GM23338 (cell line): ENCODE measurements at regions not wholly inside any gene's neighbourhood (a gene's known extent, or its start where the extent isn't known, plus 50 kb on each side); places are given as distances from the start of the nearest gene placed in this dataset.

Experiments
- CREB1 ChIP-seq: fragments of 250-450 bp; sonication (Bioruptor Pico); IDR thresholded peaks from 2 replicates; pipeline ENCODE4 v1.5.0; 2020; ENCODE audit warnings: low read depth, mild to moderate bottlenecking, moderate library complexity
- EZH2 ChIP-seq: fragments of 200-600 bp; sonication (generic); IDR thresholded peaks from one replicate; pipeline ENCODE4 v1.8.0; 2017; ENCODE audit warnings: antibody characterized with exemption, mild to moderate bottlenecking, low read depth; ENCODE audit not compliant: unreplicated experiment
- JUNB ChIP-seq: IDR thresholded peaks from one replicate; pipeline ENCODE4 v1.6.1; 2016; ENCODE audit warnings: antibody characterized with exemption; ENCODE audit not compliant: unreplicated experiment
- POLR2AphosphoS5 ChIP-seq: IDR thresholded peaks from 2 replicates; pipeline ENCODE4 v1.6.1; 2016; ENCODE audit warnings: antibody characterized with exemption, low read depth
- TF ChIP-seq, protein P1 (sequence below), 2 experiments: fragments of 200-600 bp in 1 of 2; sonication (generic) in 1 of 2; conservative IDR thresholded peaks; 2 replicates each; pipeline versions ENCODE4 v1.5.1 to v1.6.1; 2016 to 2017; ENCODE audit warnings: antibody characterized with exemption in 2 of 2, low read depth in 2 of 2, mild to moderate bottlenecking in 2 of 2, moderate library complexity in 1 of 2
- TF ChIP-seq, protein P2 (sequence below): fragments of 250-450 bp; sonication (Bioruptor Pico); IDR thresholded peaks from 2 replicates; pipeline ENCODE4 v1.5.0; 2020; ENCODE audit warnings: mild to moderate bottlenecking, moderate library complexity
- TF ChIP-seq, protein P3 (sequence below): IDR thresholded peaks from 2 replicates; pipeline ENCODE4 v1.6.1; 2016; ENCODE audit warnings: antibody characterized with exemption

DNA sequence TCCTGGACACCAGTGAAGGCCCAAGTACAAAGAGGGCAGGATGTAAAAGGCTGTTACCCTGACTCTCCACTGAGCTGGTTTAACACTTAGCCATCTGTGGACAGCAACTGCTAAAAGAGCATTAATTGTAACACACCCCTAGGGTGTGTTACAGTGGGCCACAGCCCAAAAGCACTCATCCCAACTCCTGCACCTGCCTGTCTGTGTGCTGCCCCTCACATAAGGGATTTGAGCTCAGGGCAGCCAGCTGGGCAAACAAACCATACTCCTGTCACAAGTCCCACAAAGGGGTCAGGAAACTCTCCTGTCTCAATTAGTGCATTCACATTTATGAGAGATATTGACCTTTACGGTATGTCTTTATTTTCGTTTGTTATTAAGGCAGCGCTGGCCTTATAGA, 833.1 kb upstream of the NXPH2 start:
- TF ChIP-seq, protein P1, sequence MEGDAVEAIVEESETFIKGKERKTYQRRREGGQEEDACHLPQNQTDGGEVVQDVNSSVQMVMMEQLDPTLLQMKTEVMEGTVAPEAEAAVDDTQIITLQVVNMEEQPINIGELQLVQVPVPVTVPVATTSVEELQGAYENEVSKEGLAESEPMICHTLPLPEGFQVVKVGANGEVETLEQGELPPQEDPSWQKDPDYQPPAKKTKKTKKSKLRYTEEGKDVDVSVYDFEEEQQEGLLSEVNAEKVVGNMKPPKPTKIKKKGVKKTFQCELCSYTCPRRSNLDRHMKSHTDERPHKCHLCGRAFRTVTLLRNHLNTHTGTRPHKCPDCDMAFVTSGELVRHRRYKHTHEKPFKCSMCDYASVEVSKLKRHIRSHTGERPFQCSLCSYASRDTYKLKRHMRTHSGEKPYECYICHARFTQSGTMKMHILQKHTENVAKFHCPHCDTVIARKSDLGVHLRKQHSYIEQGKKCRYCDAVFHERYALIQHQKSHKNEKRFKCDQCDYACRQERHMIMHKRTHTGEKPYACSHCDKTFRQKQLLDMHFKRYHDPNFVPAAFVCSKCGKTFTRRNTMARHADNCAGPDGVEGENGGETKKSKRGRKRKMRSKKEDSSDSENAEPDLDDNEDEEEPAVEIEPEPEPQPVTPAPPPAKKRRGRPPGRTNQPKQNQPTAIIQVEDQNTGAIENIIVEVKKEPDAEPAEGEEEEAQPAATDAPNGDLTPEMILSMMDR (conservative IDR thresholded peaks at IDR 0.05; ENCODE audit: low read depth in 2 of 2), result no peak
- TF ChIP-seq JUNB (no peak), POLR2AphosphoS5 (no peak), EZH2 (no peak), CREB1 (no peak)
- TF ChIP-seq, protein P2, sequence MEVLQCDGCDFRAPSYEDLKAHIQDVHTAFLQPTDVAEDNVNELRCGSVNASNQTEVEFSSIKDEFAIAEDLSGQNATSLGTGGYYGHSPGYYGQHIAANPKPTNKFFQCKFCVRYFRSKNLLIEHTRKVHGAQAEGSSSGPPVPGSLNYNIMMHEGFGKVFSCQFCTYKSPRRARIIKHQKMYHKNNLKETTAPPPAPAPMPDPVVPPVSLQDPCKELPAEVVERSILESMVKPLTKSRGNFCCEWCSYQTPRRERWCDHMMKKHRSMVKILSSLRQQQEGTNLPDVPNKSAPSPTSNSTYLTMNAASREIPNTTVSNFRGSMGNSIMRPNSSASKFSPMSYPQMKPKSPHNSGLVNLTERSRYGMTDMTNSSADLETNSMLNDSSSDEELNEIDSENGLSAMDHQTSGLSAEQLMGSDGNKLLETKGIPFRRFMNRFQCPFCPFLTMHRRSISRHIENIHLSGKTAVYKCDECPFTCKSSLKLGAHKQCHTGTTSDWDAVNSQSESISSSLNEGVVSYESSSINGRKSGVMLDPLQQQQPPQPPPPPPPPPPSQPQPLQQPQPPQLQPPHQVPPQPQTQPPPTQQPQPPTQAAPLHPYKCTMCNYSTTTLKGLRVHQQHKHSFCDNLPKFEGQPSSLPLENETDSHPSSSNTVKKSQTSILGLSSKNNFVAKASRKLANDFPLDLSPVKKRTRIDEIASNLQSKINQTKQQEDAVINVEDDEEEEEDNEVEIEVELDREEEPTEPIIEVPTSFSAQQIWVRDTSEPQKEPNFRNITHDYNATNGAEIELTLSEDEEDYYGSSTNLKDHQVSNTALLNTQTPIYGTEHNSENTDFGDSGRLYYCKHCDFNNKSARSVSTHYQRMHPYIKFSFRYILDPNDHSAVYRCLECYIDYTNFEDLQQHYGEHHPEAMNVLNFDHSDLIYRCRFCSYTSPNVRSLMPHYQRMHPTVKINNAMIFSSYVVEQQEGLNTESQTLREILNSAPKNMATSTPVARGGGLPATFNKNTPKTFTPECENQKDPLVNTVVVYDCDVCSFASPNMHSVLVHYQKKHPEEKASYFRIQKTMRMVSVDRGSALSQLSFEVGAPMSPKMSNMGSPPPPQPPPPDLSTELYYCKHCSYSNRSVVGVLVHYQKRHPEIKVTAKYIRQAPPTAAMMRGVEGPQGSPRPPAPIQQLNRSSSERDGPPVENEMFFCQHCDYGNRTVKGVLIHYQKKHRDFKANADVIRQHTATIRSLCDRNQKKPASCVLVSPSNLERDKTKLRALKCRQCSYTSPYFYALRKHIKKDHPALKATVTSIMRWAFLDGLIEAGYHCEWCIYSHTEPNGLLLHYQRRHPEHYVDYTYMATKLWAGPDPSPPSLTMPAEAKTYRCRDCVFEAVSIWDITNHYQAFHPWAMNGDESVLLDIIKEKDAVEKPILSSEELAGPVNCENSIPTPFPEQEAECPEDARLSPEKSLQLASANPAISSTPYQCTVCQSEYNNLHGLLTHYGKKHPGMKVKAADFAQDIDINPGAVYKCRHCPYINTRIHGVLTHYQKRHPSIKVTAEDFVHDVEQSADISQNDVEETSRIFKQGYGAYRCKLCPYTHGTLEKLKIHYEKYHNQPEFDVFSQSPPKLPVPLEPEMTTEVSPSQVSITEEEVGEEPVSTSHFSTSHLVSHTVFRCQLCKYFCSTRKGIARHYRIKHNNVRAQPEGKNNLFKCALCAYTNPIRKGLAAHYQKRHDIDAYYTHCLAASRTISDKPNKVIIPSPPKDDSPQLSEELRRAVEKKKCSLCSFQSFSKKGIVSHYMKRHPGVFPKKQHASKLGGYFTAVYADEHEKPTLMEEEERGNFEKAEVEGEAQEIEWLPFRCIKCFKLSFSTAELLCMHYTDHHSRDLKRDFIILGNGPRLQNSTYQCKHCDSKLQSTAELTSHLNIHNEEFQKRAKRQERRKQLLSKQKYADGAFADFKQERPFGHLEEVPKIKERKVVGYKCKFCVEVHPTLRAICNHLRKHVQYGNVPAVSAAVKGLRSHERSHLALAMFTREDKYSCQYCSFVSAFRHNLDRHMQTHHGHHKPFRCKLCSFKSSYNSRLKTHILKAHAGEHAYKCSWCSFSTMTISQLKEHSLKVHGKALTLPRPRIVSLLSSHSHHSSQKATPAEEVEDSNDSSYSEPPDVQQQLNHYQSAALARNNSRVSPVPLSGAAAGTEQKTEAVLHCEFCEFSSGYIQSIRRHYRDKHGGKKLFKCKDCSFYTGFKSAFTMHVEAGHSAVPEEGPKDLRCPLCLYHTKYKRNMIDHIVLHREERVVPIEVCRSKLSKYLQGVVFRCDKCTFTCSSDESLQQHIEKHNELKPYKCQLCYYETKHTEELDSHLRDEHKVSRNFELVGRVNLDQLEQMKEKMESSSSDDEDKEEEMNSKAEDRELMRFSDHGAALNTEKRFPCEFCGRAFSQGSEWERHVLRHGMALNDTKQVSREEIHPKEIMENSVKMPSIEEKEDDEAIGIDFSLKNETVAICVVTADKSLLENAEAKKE (CRISPR knock-in tag), result no peak
- TF ChIP-seq, protein P3, sequence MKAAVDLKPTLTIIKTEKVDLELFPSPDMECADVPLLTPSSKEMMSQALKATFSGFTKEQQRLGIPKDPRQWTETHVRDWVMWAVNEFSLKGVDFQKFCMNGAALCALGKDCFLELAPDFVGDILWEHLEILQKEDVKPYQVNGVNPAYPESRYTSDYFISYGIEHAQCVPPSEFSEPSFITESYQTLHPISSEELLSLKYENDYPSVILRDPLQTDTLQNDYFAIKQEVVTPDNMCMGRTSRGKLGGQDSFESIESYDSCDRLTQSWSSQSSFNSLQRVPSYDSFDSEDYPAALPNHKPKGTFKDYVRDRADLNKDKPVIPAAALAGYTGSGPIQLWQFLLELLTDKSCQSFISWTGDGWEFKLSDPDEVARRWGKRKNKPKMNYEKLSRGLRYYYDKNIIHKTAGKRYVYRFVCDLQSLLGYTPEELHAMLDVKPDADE, result no peak
